ENCODE measurements at regions not wholly inside any gene's neighbourhood (a gene's known extent, or its start where the extent isn't known, plus 50 kb on each side); places are given as distances from the start of the nearest gene placed in this dataset.

GRCh38 chr6:40816601-40817000, 222.4 kb downstream of the UNC5CL start:
- Histone ChIP-seq H3K27ac (ENCODE audit: low read depth, low read length, poor library complexity, severe bottlenecking) (no peak overlapping the region), H3K4me2 (ENCODE audit: low read length) (no peak overlapping the region), H3K36me3 (ENCODE audit: insufficient read depth, low read length) (no peaks in the 10 kb centered on the region), H3K9me3 (ENCODE audit: low read length) (no peaks in the 10 kb centered on the region), H3K4me1 (ENCODE audit: insufficient read depth, low read length, severe bottlenecking) (no peaks in the 10 kb centered on the region), H3F3A (ENCODE audit: insufficient read depth, low read length) (no peaks in the 10 kb centered on the region), H2AFZ (ENCODE audit: low read length) (no peak overlapping the region), H3K79me2 (ENCODE audit: insufficient read depth, low read length) (no peaks in the 10 kb centered on the region), H3K4me3 (ENCODE audit: low read depth, low read length, poor library complexity, severe bottlenecking) (no peak overlapping the region), H3K9me2 (ENCODE audit: low read depth, low read length) (no peaks in the 10 kb centered on the region), H3K9ac (ENCODE audit: low read length) (no peak overlapping the region), H4K20me1 (ENCODE audit: insufficient read depth, low read length) (no peaks in the 10 kb centered on the region), H3K27me3 (ENCODE audit: insufficient read depth, low read length) (no peaks in the 10 kb centered on the region)
- no peak for TF ChIP-seq CTCF (IDR thresholded peaks at IDR 0.05; ENCODE audit: low read length)
- TF ChIP-seq EZH2 (IDR thresholded peaks at IDR 0.05; ENCODE audit: borderline replicate concordance, low read length): no peak

- Histone ChIP-seq H3K36me3 (ENCODE audit: insufficient read depth, low read length) (no peaks in the 10 kb centered on the region), H3K4me1 (ENCODE audit: insufficient read depth, low read length, severe bottlenecking) (no peaks in the 10 kb centered on the region), H2AFZ (ENCODE audit: low read length) (no peak overlapping the region), H3K79me2 (ENCODE audit: insufficient read depth, low read length) (no peaks in the 10 kb centered on the region), H3F3A (ENCODE audit: insufficient read depth, low read length) (no peaks in the 10 kb centered on the region), H3K4me2 (ENCODE audit: low read length) (no peak overlapping the region), H3K9me2 (ENCODE audit: low read depth, low read length) (no peaks in the 10 kb centered on the region), H3K27ac (ENCODE audit: low read depth, low read length, poor library complexity, severe bottlenecking) (no peak overlapping the region), H3K4me3 (ENCODE audit: low read depth, low read length, poor library complexity, severe bottlenecking) (no peak overlapping the region), H3K9me3 (ENCODE audit: low read length) (no peaks in the 10 kb centered on the region), H3K9ac (ENCODE audit: low read length) (no peak overlapping the region), H4K20me1 (ENCODE audit: insufficient read depth, low read length) (no peaks in the 10 kb centered on the region), H3K27me3 (ENCODE audit: insufficient read depth, low read length) (no peaks in the 10 kb centered on the region)
- no peak for TF ChIP-seq CTCF (IDR thresholded peaks at IDR 0.05; ENCODE audit: low read length)
- TF ChIP-seq EZH2 (IDR thresholded peaks at IDR 0.05; ENCODE audit: borderline replicate concordance, low read length): no peak
These were observed 223.3 kb downstream of the UNC5CL start for GRCh38 chr6:40815731-40816130.

GRCh38 chr6:40810171-40810570, 223.0 kb upstream of the LRFN2 start:
- Histone ChIP-seq H3K4me3 (ENCODE audit: low read depth, low read length, poor library complexity, severe bottlenecking) (no peak overlapping the region), H3K36me3 (ENCODE audit: insufficient read depth, low read length) (no peaks in the 10 kb centered on the region), H2AFZ (ENCODE audit: low read length) (no peak overlapping the region), H3K79me2 (ENCODE audit: insufficient read depth, low read length) (no peaks in the 10 kb centered on the region), H3K27me3 (ENCODE audit: insufficient read depth, low read length) (no peaks in the 10 kb centered on the region), H3K4me2 (ENCODE audit: low read length) (no peak overlapping the region), H3K9me2 (ENCODE audit: low read depth, low read length) (no peaks in the 10 kb centered on the region), H3K4me1 (ENCODE audit: insufficient read depth, low read length, severe bottlenecking) (no peaks in the 10 kb centered on the region), H4K20me1 (ENCODE audit: insufficient read depth, low read length) (no peaks in the 10 kb centered on the region), H3K9ac (ENCODE audit: low read length) (no peak overlapping the region), H3F3A (ENCODE audit: insufficient read depth, low read length) (no peaks in the 10 kb centered on the region), H3K9me3 (ENCODE audit: low read length) (no peaks in the 10 kb centered on the region), H3K27ac (ENCODE audit: low read depth, low read length, poor library complexity, severe bottlenecking) (no peak overlapping the region)
- no peak for TF ChIP-seq EZH2 (IDR thresholded peaks at IDR 0.05; ENCODE audit: borderline replicate concordance, low read length)
- TF ChIP-seq CTCF (IDR thresholded peaks at IDR 0.05; ENCODE audit: low read length): no peak
